ENCODE measurements at regions not wholly inside any gene's neighbourhood (a gene's known extent, or its start where the extent isn't known, plus 50 kb on each side); places are given as distances from the start of the nearest gene placed in this dataset.

DNA sequence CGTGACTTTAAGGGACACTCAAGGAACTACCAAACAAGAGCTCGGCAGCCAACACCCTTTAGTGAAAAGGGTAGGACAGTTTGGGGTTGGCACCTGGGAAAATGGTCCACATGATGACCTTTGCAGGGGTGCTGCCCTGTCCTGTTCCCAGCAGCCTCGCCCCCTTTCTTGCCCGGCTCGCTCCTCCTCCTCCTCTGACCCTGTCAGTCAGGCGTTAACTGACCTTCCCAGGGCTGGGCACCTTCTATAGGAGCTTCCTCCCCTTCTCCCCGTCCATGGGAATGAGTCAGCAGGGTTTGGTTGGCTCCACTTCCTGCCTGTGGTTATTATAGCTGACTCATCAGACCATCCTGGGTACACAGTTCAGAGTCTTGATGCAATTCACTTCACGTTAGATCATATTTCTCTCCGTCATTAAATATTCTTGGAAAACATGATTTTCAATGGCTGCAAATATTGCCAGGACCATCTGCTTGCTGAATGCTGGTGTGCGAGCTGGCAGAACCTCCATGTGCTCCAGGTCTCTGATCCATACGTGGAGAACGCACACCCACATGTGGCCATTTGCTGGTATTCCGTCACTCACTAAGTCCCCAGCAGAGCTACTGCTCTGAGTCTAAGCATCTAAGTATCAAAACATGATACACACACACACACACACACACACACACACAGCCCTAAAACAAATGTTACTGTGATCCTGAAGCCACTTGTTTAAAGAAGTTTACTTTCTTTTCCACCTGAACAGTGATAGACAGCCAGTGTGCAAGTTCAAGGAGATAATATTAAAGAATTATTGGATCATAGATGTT is 185.0 kb downstream of the ANAPC1 start:
- DNase-seq (ENCODE audit: low read depth, low spot score) (peak; percentile 98), ATAC-seq (peak; percentile 98)
- intact Hi-C loops (cut with micrococcal nuclease; ENCODE audit: unreplicated experiment) (no loop called here), in situ Hi-C loops (cut with HindIII; ENCODE audit: low pct_unique_long_range_greater_than_20kb, low sequenced_read_pairs) (no loop called here)
- TF ChIP-seq CTCF (IDR thresholded peaks at IDR 0.05) (peak; percentile 85), SIN3A (IDR thresholded peaks at IDR 0.05; ENCODE audit: borderline replicate concordance, insufficient read depth, low read depth, low read length) (no peak), POLR2AphosphoS5 (IDR thresholded peaks at IDR 0.05; ENCODE audit: low read depth, low read length) (peak; percentile 64; the same call in 1 of the 2 replicates), TCF7L2 (IDR thresholded peaks at IDR 0.05; ENCODE audit: low read depth, low read length) (no peak), REST (IDR thresholded peaks at IDR 0.05; ENCODE audit: insufficient read depth in 1 of 2, low read depth in 2 of 2, low read length in 1 of 2) (no peak)
- Histone ChIP-seq H3K4me1 (ENCODE audit: control insufficient read depth, insufficient read depth, low read length) (peaks cover 23% of the 10 kb centered on the region), H3K9me3 (ENCODE audit: control insufficient read depth, insufficient read depth, low read depth, low read length) (no peaks in the 10 kb centered on the region), H3K36me3 (ENCODE audit: control insufficient read depth, insufficient read depth, low read length) (no peaks in the 10 kb centered on the region), H3K27ac (ENCODE audit: low read length) (peak overlapping the region; percentile 89), H3K4me3 (ENCODE audit: low read depth in 2 of 2, low read length in 2 of 2) (peak overlapping the region; percentile 3 to 19; a peak in 2 of 4 replicates), H3K27me3 (ENCODE audit: control insufficient read depth, insufficient read depth, low read length) (no peaks in the 10 kb centered on the region)
- ChIA-PET POLR2A (interaction anchor here (0.6 to 0.9 kb wide), 4 partner anchors 20 to 582 kb away, joined by 3 to 8 read pairs (median 6); no protein-coding TSS in a partner anchor), CTCF (interaction anchor here (0.5 to 0.9 kb wide), 5 partner anchors 10 to 578 kb away, joined by 3 to 4 read pairs (median 3); partner anchors contain the start of gene BCL2L11)
- BruUV-seq (replicated peaks): no TSS peak

DNA sequence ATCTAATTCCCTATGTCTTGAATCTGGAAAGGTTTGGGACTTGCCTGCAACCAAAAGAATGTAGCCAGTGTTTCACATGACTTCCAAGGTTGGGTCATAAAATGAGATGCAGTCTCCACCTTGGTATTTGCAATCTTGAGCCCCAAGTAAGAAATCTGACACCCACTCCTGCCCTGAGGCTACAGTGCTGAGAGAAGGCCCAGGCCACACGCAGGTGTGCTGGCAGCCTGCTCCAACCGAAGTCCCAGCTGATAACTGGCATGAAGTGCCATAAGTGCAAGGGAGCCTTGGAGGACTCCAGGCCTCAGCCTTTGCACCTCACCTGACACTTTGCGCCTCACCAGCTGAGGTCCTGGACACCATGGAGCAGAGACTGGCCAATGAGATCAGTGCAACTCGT is 182.7 kb downstream of the ANAPC1 start:
- Histone ChIP-seq H3K4me3 (ENCODE audit: low read depth in 2 of 2, low read length in 2 of 2) (no peak overlapping the region), H3K27me3 (ENCODE audit: control insufficient read depth, insufficient read depth, low read length) (no peaks in the 10 kb centered on the region), H3K36me3 (ENCODE audit: control insufficient read depth, insufficient read depth, low read length) (no peaks in the 10 kb centered on the region), H3K4me1 (ENCODE audit: control insufficient read depth, insufficient read depth, low read length) (peaks cover 45% of the 10 kb centered on the region), H3K27ac (ENCODE audit: low read length) (peak overlapping the region; percentile 78), H3K9me3 (ENCODE audit: control insufficient read depth, insufficient read depth, low read depth, low read length) (no peaks in the 10 kb centered on the region)
- ChIA-PET POLR2A (no interaction called here), CTCF (no interaction called here)
- ATAC-seq: no peak
- no peak for DNase-seq (ENCODE audit: low read depth, low spot score)
- BruUV-seq (replicated peaks): no TSS peak
- intact Hi-C loops (cut with micrococcal nuclease; ENCODE audit: unreplicated experiment): no loop called here
- in situ Hi-C loops (cut with HindIII; ENCODE audit: low pct_unique_long_range_greater_than_20kb, low sequenced_read_pairs): no loop called here
- TF ChIP-seq CTCF (IDR thresholded peaks at IDR 0.05) (no peak), REST (IDR thresholded peaks at IDR 0.05; ENCODE audit: insufficient read depth in 1 of 2, low read depth in 2 of 2, low read length in 1 of 2) (no peak), TCF7L2 (IDR thresholded peaks at IDR 0.05; ENCODE audit: low read depth, low read length) (no peak), POLR2AphosphoS5 (IDR thresholded peaks at IDR 0.05; ENCODE audit: low read depth, low read length) (no peak), SIN3A (IDR thresholded peaks at IDR 0.05; ENCODE audit: borderline replicate concordance, insufficient read depth, low read depth, low read length) (no peak)
